Upper lobe of left lung (tissue), 6 donors: ENCODE measurements at regions not wholly inside any gene's neighbourhood (a gene's known extent, or its start where the extent isn't known, plus 50 kb on each side); places are given as distances from the start of the nearest gene placed in this dataset.

ENCODE experiments used
- ATAC-seq, 2 donors: fragments of 200-7000 bp; cut with Tn5 transposase; one replicate each; pipeline ENCODE4 v1.9.1; 2022; ENCODE audit warnings: mild to moderate bottlenecking in 2 of 2, moderate library complexity in 2 of 2; ENCODE audit not compliant: low FRiP score in 2 of 2
- DNase-seq, 2 donors: peaks; one replicate each; pipeline ENCODE4 v3.0.0-alpha.2; 2019 to 2020
- H3K27ac ChIP-seq, 4 donors: fragments of 200-600 bp; sonication (generic); one replicate each; pipeline ENCODE4 v1.5.1; 2016 to 2019
- H3K27me3 ChIP-seq, 4 donors: fragments of 200-600 bp; sonication (generic); one replicate each; pipeline ENCODE4 v1.5.1; 2017 to 2019
- H3K36me3 ChIP-seq, 4 donors: fragments of 200-600 bp; sonication (generic); one replicate each; pipeline ENCODE4 v1.5.1; 2016 to 2019
- H3K4me1 ChIP-seq, 4 donors: fragments of 200-600 bp; sonication (generic); one replicate each; pipeline ENCODE4 v1.5.1; 2018 to 2019
- H3K4me3 ChIP-seq, 4 donors: fragments of 200-600 bp; sonication (generic); one replicate each; pipeline ENCODE4 v1.5.1; 2017 to 2019; ENCODE audit warnings: mild to moderate bottlenecking in 2 of 4, moderate library complexity in 1 of 4
- H3K9me3 ChIP-seq, 4 donors: fragments of 200-600 bp; sonication (generic); one replicate each; pipeline ENCODE4 v1.5.1; 2018 to 2019
- EP300 ChIP-seq, 4 donors: sonication (generic); formaldehyde crosslinking; IDR thresholded peaks; one replicate each; pipeline ENCODE4 v1.5.1; 2017; ENCODE audit warnings: antibody characterized with exemption in 4 of 4, control low read depth in 2 of 4
- POLR2A ChIP-seq, 4 donors: fragments of 450-650 bp; IDR thresholded peaks; one replicate each; pipeline ENCODE4 v1.5.1; 2016 to 2017; ENCODE audit warnings: antibody characterized with exemption in 4 of 4, mild to moderate bottlenecking in 2 of 4
- POLR2AphosphoS5 ChIP-seq, 2 donors: sonication (generic); formaldehyde crosslinking; IDR thresholded peaks; one replicate each; pipeline ENCODE4 v1.5.1; 2017; ENCODE audit warnings: antibody characterized with exemption in 2 of 2
- WGBS, 2 donors: methylation state at CpG; one replicate each; pipeline ENCODE4 v1.1.5; 2017 to 2018; 5-methylcytosine and 5-hydroxymethylcytosine counted together
- TF ChIP-seq, protein P1 (sequence below), 6 experiments: fragments of 450-650 bp in 4 of 6; fragments of 200-600 bp in 2 of 6; sonication (generic) in 2 of 6; IDR thresholded peaks; one replicate each; pipeline ENCODE4 v1.5.1; 2016 to 2019; ENCODE audit warnings: antibody characterized with exemption in 6 of 6
- donor health status: DM: no; HTN: no; CAD: no; lungs with moderate emphysema.
- donor health status: DM: no; HTN: yes; CAD: no; lungs with severe emphysema.

DNA sequence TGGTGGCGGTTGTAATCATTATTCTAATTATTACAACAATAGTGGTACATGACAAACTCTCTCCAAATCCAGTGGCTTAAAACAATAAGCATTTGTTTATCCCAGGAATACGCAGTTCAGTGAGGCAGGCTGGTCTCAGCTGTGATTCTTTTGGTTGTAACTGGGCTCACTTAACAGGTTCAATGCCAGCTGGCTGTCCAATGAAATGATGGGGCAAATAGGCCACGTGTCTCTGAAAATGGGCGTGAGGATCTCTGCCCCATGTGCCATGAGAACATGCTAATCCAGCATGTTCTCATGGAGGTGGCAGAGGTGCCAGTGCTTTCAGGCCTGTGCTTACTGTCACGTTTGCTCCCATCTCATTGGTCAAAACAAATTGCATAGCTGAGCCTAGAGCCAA is 73.1 kb upstream of the CLMN start:
- Histone ChIP-seq H3K9me3 (no peaks in the 10 kb centered on the region), H3K27me3 (no peaks in the 10 kb centered on the region), H3K4me1 (no peaks in the 10 kb centered on the region), H3K27ac (no peak overlapping the region), H3K4me3 (no peak overlapping the region), H3K36me3 (no peaks in the 10 kb centered on the region)
- TF ChIP-seq EP300 (IDR thresholded peaks at IDR 0.05), result no peak
- no peak for TF ChIP-seq POLR2AphosphoS5 (IDR thresholded peaks at IDR 0.05)
- TF ChIP-seq, protein P1, sequence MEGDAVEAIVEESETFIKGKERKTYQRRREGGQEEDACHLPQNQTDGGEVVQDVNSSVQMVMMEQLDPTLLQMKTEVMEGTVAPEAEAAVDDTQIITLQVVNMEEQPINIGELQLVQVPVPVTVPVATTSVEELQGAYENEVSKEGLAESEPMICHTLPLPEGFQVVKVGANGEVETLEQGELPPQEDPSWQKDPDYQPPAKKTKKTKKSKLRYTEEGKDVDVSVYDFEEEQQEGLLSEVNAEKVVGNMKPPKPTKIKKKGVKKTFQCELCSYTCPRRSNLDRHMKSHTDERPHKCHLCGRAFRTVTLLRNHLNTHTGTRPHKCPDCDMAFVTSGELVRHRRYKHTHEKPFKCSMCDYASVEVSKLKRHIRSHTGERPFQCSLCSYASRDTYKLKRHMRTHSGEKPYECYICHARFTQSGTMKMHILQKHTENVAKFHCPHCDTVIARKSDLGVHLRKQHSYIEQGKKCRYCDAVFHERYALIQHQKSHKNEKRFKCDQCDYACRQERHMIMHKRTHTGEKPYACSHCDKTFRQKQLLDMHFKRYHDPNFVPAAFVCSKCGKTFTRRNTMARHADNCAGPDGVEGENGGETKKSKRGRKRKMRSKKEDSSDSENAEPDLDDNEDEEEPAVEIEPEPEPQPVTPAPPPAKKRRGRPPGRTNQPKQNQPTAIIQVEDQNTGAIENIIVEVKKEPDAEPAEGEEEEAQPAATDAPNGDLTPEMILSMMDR (IDR thresholded peaks at IDR 0.05), result no peak
- TF ChIP-seq POLR2A (IDR thresholded peaks at IDR 0.05), result no peak
- ATAC-seq, result no peak
- DNase-seq, result no peak
- WGBS, 2 donors, result 88 to 89% methylated on average over 5 of the region's 5 CpGs

DNA sequence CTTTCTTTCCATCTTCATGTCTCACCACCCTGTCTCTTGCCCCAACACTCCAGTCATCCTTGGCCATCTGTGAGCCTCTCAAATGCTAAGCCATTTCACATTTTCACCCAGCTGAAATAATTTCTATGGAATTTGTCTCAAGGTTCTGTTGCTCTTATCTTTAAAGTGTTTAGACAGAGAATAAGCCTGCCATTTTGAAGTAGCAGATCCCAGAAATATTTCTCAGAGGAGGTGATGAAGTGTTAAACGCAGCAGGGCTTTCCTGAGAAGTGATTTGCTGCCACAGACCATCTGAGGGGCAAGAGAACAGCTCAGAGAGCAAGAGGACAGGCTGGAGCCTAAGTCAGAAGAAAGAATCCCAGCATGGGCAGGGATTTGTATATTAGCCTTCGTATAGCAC is 71.6 kb upstream of the CLMN start:
- Histone ChIP-seq H3K36me3 (no peaks in the 10 kb centered on the region), H3K27ac (no peak overlapping the region), H3K4me3 (no peak overlapping the region), H3K4me1 (no peaks in the 10 kb centered on the region), H3K27me3 (no peaks in the 10 kb centered on the region), H3K9me3 (no peaks in the 10 kb centered on the region)
- DNase-seq, result no peak
- 44 to 61% methylated on average over 2 of the region's 2 CpGs for WGBS, 2 donors
- ATAC-seq, result no peak
- TF ChIP-seq EP300 (IDR thresholded peaks at IDR 0.05) (no peak), POLR2A (IDR thresholded peaks at IDR 0.05) (no peak), POLR2AphosphoS5 (IDR thresholded peaks at IDR 0.05) (no peak)
- TF ChIP-seq, protein P1 (IDR thresholded peaks at IDR 0.05), result no peak

DNA sequence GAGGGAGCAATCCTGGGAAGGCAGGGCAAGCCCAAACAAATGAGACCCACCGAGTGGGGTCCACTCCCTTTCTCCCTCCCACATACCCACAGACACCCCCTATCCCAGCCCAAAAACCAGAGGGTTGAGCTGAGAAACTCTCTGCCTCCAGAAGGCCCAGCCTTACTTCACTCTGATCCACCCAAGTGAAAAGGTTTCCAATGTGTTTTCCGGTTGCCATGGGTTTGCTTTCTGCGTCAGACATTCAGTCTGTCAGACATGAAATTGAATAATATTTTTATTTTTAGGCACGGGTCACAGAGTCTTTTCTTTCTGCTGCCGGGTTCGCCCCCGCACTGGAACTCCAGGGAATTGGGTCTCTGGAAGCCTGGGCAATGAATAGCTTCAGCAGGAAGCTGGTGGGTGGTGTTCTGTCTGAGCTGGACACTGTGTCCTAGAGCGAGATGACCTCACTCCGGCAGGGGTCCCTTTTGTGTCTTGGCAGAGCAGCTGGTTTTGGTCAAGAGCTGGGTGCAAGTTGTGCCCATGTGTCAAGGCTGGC is 69.8 kb upstream of the CLMN start:
- no peaks in the 10 kb centered on the region for H3K9me3 ChIP-seq
- peak overlapping the region in 1 of 4 donors; percentile 35 for H3K27ac ChIP-seq
- H3K27me3 ChIP-seq, result no peaks in the 10 kb centered on the region
- TF ChIP-seq POLR2AphosphoS5 (IDR thresholded peaks at IDR 0.05) (no peak), EP300 (IDR thresholded peaks at IDR 0.05) (peak in 2 of 4 donors; percentile 11 to 40)
- ATAC-seq (peak in 1 of 2 donors; percentile 83), DNase-seq (no peak)
- H3K4me3 ChIP-seq, result no peak overlapping the region
- H3K4me1 ChIP-seq, result no peaks in the 10 kb centered on the region
- 78 to 87% methylated on average over 9 of the region's 9 CpGs for WGBS, 2 donors
- H3K36me3 ChIP-seq, result no peaks in the 10 kb centered on the region

DNA sequence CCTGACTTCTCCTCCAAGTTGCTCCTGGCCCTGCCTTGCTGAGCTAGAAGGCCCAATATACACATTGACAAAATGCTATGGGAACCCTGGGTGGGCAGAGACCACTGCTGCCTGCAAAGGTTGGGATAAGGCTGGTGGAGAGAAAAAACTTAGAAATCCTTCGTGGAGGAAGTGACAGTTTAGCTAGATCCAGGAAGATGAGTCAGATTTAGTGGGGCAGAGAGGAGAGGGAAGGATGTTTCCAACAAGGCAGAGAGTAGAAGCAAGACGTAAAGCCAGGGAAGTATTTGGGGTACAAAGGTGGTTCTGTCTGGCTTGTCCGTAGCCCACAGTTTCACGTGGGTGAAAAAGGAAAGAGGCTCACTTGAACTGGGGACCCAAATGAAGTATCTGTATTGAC is 69.0 kb upstream of the CLMN start:
- H3K36me3 ChIP-seq, result no peaks in the 10 kb centered on the region
- no peak for ATAC-seq
- TF ChIP-seq POLR2AphosphoS5 (IDR thresholded peaks at IDR 0.05) (no peak), POLR2A (IDR thresholded peaks at IDR 0.05) (no peak), EP300 (IDR thresholded peaks at IDR 0.05) (no peak)
- TF ChIP-seq, protein P1 (IDR thresholded peaks at IDR 0.05), result no peak
- no peaks in the 10 kb centered on the region for H3K27me3 ChIP-seq
- H3K4me3 ChIP-seq, result no peak overlapping the region
- H3K4me1 ChIP-seq, result no peaks in the 10 kb centered on the region
- 58 to 68% methylated on average over 4 of the region's 4 CpGs for WGBS, 2 donors
- DNase-seq, result no peak
- H3K27ac ChIP-seq, result no peak overlapping the region
- H3K9me3 ChIP-seq, result no peaks in the 10 kb centered on the region

DNA sequence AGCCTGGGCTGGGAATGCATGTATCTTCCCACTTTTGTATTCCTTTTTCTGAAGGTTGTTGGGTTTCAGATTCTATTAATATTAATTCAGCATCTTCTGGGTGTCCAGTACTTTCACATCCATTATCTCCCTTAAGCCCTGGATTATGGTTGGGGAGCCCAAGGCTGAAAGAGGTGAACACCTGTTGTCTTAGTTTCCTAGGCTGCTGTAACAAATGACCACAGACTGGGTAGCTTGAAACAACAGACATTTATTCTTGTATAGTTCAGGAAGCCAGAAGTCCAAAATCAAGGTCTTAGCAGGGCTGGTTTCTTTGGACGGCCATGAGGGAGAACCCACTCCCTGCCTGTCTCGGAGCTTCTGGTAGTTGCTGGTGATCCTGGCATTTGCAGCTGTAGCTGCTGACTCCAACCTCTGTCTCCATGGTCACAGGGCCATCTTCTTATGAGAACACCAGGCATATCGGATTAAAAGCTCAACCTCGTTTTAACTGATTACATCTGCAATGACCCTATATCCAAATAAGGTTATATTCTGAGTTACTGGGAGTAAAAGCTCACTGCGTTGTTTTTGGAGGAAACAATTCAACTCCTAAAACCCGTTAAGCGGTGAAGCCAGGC is 68.2 kb upstream of the CLMN start:
- no peak for ATAC-seq

More for the DNA sequence above, 68.2 kb upstream of the CLMN start:
- no peaks in the 10 kb centered on the region for H3K4me1 ChIP-seq
- no peaks in the 10 kb centered on the region for H3K36me3 ChIP-seq
- no peak overlapping the region for H3K27ac ChIP-seq
- H3K27me3 ChIP-seq, result no peaks in the 10 kb centered on the region
- TF ChIP-seq POLR2AphosphoS5 (IDR thresholded peaks at IDR 0.05) (no peak), POLR2A (IDR thresholded peaks at IDR 0.05) (no peak), EP300 (IDR thresholded peaks at IDR 0.05) (no peak)
- TF ChIP-seq, protein P1 (IDR thresholded peaks at IDR 0.05), result no peak
- DNase-seq, result no peak
- no peak overlapping the region for H3K4me3 ChIP-seq
- no peaks in the 10 kb centered on the region for H3K9me3 ChIP-seq
- 74 to 80% methylated on average over 7 of the region's 7 CpGs for WGBS, 2 donors
